CD4-positive, alpha-beta T cell treated with Interleukin-4 for 1 hour (primary cell): ENCODE measurements at regions not wholly inside any gene's neighbourhood (a gene's known extent, or its start where the extent isn't known, plus 50 kb on each side); places are given as distances from the start of the nearest gene placed in this dataset.
"Not testable (repeated sequence)": the region's sequence is repeated elsewhere in the genome, so short reads cannot be mapped to it uniquely, and the experiment has no call there.

ENCODE experiments used
- DNase-seq, 2 donors: peaks; one replicate each; pipeline ENCODE4 v3.0.0-alpha.2; 2020 to 2022

DNA sequence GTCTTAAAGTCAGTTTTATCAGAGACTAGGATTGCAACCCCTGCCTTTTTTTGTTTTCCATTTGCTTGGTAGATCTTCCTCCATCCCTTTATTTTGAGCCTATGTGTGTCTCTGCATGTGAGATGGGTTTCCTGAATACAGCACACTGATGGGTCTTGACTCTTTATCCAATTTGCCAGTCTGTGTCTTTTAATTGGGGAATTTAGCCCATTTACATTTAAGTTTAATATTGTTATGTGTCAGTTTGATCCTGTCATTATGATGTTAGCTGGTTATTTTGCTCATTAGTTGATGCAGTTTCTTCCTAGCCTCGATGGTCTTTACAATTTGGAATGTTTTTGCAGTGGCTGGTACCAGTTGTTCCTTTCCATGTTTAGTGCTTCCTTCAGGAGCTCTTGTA is 93.3 kb upstream of the GALNT18 start:
- DNase-seq: not testable (repeated sequence)

DNA sequence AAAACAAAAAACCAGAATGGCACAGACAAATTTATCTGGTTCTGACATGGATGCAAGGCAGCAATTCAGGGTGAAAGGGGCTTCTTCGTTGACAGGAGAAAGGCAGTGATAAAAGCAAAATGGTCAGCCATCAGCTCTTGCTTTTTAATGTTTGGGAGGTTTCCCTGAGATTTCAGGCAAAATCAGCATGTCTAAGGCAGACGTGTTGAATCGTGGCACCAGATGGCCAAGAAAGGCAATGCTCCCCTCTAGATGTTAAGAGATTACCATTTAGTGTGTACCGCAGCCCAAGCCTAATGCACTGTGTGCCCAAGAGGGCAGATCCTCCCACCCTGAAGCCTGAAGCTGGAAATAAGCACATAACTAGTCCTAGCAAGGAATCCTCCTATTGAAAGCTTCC is 88.8 kb upstream of the GALNT18 start:
- no peak for DNase-seq

DNA sequence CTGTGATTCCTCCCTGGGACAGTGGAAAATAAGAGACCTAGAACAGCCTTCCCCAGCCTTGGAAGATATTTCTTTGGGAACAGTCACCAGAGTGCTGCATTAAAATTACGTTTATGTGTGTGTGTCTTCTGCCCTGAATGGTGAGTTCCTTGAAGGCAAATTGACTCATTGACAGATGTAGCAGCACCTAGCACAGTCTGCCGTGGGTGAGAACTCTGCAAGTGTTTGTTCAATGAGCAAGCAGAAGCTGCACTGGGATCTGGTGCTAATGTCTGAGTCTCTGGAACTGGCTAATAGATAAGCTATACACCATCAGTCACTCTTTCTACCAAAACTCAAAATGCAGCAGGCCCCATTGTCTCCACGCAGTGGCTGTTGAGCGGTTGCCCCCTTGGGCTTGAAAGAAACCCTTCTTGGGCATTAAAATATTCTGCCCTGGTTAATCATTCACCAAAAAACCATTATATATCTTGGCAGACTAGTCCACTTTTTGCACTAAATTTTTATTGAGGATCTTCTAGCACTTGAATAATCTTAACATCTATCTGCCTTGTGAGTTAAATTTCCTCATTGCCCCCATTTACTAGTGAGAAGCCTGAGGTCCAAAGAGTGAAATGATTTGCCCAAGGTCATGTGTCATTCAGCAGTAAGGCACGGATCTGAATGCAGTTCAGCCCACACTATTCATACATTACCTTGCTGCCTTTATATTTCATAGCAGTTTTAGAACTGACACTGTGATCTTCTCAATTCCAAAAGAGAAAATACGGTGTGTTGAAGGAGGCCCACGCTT is 87.8 kb upstream of the GALNT18 start:
- no peak for DNase-seq

DNA sequence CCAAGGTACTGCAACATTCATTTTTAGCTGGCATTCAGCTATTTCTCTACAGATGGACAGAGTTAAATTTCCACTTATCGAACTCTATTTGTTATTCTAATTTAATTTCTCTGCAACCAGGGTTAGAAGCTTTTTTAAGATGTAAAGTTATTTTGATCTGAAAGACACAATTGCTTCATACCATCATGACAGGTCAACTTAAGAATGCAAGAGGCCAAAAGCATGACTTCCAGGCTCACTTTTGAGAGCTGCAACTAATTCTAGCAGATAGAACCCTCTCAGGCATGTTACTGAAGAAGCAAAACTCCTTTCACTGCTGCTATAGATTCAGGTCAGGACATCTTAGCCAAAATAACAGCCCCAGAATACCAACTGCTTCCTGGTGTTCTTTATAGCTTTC is 86.5 kb upstream of the GALNT18 start:
- DNase-seq: no peak

DNA sequence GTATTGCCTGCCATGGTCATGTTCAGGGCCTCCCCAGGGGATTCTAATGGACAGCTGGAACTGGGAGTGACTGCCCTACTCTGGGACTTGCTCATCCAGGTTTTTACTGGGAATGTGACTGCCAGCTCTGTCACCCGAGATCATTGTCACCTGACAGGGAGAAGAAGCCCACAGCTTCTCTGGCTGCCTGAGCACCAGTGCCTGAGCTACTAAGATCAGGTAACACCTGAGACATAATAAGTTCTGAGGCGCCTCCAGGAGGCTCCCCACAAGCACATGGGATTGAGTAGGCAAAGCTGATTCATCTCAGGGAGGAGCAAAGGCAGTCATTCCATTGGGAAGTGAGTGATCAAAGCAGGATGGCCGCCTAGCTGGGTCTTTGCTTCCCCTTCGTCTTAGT is 84.2 kb upstream of the GALNT18 start:
- no peak for DNase-seq

DNA sequence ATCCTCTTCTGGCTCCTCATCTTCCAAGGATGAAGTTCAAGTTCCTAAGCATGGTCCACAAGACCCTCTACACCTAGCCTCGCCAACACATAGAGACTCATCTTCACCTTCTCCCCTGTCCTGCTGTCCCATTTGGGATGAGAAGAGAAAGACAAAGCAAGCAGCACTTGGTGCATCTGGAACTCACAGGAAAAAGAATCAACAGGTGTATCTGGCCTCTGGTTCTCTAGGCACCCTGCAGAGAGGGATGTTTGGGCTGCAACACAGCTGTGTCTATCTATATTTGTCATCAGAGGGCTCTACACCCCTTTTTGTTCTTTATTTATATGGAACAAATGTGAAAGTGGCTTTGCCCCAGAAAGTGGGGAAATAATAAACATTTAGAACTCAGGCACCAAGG is 82.1 kb upstream of the GALNT18 start:
- DNase-seq: no peak

DNA sequence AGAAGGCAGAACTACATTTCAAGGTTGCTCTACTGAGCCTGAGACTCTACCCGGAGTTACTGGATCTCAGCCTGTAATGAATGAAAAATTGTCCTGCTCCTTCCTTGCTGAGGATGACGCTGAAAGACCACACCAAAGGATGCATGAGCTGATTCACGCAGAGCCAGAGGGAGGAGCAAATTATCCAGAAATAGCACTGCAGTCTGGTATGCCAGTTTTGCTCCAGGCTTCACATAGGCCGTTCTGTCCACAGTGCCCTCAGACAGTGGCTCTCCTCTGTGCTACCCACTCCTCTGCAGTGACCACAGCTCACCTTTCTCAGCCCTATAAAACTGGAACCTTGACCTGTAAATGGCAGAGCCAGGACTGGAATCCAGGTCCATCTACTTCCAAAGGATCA is 79.3 kb upstream of the GALNT18 start:
- no peak for DNase-seq

DNA sequence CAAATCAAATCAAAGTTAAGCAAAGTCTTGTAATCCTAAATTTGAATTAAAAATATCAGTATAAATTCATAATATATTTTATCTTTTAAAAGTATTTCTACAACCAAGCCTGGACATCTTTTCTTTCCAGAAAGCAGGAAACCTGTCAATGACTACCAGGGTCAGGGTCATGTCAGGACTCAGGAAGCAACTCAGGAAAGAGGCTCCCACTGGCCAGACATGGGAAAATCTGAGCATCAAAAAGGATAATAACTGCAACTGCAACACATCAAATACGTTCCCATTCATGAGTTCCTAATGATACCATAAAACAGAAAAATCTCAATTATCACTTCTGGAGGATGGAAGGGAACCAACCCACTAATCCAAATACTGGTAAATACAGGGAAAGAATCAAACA is 76.0 kb upstream of the GALNT18 start:
- no peak for DNase-seq

DNA sequence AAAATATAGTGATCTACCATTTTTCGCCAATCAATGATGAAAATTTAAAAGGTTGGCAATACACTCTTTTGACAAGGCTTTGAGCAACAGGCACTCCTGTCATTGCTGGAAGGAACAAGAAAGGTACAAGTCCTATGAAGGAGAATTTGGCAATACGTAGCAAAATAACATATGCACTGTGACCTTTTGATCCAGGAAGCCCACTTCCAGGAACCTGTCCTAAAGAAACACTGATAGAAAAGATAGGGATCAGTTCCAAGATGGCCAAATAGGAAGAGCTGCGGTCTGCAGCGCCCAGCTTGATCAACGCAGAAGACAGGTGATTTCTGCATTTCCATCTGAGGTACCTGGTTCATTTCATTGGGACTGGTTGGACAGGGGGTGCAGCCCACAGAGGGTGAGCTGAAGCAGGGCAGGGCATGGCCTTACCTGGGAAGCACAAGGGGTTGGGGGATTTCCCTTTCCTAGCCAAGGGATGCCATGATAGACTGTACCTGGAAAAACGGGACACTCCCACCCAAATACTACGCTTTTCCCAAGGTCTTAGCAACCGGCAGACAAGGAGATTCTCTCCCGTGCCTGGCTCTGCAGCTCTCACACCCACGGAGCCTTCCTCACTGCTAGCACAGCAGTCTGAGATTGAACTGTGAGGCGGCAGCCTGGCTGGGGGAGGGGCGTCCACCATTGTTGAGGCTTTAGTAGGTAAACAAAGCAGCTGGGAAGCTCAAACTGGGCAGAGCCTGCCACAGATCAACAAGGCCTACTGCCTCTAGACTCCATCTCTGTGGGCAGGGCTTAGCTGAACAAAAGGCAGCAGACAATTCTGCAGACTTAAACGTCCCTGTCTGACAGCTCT is 69.7 kb upstream of the GALNT18 start:
- no peak for DNase-seq

DNA sequence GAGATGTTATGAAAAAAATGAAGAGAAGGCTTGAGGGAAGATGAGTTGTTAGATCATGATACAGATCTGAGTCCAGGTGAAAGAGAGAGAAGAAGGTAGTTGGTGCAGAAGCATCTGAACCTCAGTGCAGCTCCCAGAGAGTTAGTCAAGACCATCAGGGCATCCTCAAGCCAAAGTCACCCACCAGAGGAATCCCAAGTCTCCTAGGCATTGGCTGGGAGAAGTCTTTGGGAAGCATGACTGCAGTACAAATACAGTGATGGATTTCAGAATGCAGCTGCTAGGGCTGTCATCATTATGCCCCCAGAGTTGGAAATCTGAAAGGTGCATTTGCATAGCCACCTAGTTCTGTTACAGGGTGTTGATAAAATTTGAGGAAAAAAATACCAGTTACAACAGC is 59.7 kb upstream of the GALNT18 start:
- DNase-seq: no peak

DNA sequence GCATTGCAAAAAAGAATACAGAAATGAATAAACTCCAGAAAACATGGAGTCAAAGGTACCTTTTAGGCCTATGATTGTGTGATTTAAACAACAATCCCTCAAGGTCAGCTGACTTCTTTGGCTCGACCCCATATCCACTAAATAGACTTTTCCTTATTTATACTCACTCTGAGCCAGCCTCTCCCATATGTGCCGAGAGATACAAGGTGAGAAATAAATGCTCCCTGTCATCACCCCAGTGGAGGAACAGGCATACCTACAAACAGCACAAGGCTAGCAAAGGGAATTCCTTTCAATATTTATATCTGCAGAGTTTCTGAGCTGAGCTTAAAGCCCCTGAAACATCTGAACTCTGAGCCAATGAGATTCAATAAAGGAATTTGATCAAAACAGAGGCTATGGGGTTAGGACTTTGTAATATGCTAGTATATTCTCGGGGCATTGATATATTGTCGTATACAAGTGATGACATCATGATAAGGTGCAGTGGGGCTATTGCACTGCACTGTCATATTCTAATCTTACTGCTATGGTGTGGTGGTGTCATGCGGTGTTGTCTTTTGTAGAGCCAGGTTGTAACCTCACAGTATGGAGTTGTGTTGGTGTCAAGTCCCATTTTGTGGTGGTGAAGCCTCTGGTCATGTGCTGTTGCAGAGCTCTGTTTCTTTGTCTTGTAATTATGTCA is 56.0 kb upstream of the GALNT18 start:
- DNase-seq: no peak

DNA sequence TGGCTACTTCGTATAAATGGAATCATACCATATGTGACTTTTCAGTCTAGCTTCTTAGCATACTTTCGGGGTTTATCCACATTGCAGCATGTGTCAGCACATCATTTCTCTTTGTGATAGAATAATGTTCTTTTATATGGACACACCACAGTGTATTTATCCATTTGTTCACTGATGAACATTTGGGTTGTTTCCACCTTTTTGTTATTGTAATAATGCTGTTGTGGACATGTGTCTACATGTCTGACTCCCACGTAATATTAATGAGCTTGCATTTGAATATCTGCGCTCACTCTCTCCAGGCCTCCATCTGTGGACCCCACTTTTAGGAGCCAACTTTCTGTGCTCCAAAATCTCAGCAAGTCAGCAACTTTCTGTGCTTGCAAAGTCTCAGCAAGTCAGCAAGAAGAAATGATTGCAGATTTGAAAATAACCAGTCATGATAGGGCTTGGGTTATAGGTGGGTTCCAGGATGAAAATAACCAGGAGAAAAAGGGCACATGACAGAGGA is 53.9 kb upstream of the GALNT18 start:
- DNase-seq: no peak

DNA sequence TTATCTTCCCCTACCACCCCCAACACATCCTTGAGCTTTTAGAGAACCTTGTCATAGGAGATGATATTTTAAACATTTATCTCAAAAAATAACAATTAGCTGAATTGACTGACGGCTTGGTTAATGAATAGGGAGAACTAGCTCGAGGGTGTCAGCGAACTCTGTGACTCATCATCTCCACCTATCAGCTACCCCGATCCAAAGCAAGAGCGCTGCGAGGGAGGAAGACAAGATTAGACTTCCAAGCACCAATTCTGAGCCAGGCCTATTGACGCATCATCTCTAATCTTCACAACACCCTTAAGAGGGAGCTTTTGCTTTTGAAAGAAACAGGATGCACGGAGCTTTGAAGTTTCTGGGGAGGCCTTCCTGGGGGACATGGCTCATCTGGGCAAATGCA is 51.0 kb upstream of the GALNT18 start:
- DNase-seq: no peak

DNA sequence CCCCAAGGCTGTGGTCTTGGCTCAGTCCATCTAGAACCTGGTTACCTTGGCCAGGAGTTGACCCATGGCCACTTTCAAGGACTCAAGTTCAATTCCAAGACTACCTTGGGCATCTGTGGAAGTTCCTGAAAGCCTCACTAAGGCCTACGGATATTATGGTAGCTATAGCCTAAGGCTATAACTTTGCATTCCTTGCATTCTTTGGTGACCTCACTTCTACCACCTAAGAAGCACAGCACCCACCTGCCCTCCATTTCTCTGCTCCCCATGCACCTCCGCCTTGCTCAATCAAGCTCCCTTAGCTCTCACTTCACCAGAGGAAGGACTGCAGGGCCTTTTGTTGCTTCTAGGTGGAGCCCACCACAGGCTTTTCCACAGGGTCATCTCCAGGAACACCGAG is 50.3 kb upstream of the GALNT18 start:
- DNase-seq: no peak
